ENCODE measurements at regions not wholly inside any gene's neighbourhood (a gene's known extent, or its start where the extent isn't known, plus 50 kb on each side); places are given as distances from the start of the nearest gene placed in this dataset.
"Not testable (repeated sequence)": the region's sequence is repeated elsewhere in the genome, so short reads cannot be mapped to it uniquely, and the experiment has no call there.

GRCh38 chr12:82300611-82301010 is 57.6 kb downstream of the CCDC59 start:
- no peak for DNase-seq (ENCODE audit: low read depth in 3 of 3)

GRCh38 chr12:82299319-82300025 is 58.7 kb downstream of the CCDC59 start:
- DNase-seq (ENCODE audit: low read depth in 3 of 3), result no peak

- DNase-seq (ENCODE audit: low read depth in 3 of 3), result no peak
Observed at GRCh38 chr12:82290415-82290814, 67.8 kb downstream of the CCDC59 start.

GRCh38 chr12:82281335-82281734 is 76.9 kb downstream of the CCDC59 start:
- DNase-seq (ENCODE audit: low read depth in 3 of 3), result not testable (repeated sequence)

- DNase-seq (ENCODE audit: low read depth in 3 of 3), result no peak
Observed at GRCh38 chr12:82279536-82280058, 78.6 kb downstream of the CCDC59 start.

- no peak for DNase-seq (ENCODE audit: low read depth in 3 of 3)
Observed at GRCh38 chr12:82277582-82277981, 80.6 kb downstream of the CCDC59 start.

- DNase-seq (ENCODE audit: low read depth in 3 of 3), result no peak
Observed at GRCh38 chr12:82242729-82243128, 115.5 kb downstream of the CCDC59 start.

- no peak for DNase-seq (ENCODE audit: low read depth in 3 of 3)
Observed at GRCh38 chr12:82225871-82226270, 132.3 kb downstream of the CCDC59 start.

GRCh38 chr12:82223426-82223825 is 134.8 kb downstream of the CCDC59 start:
- DNase-seq (ENCODE audit: low read depth in 3 of 3), result no peak

GRCh38 chr12:82216475-82216874 is 141.7 kb downstream of the CCDC59 start:
- no peak for DNase-seq (ENCODE audit: low read depth in 3 of 3)

GRCh38 chr12:82213761-82214160 is 144.4 kb downstream of the CCDC59 start:
- DNase-seq (ENCODE audit: low read depth in 3 of 3), result no peak

- DNase-seq (ENCODE audit: low read depth in 3 of 3), result no peak
Observed at GRCh38 chr12:82210882-82211281, 147.3 kb downstream of the CCDC59 start.

GRCh38 chr12:82209533-82209932 is 148.7 kb downstream of the CCDC59 start:
- DNase-seq (ENCODE audit: low read depth in 3 of 3), result no peak

- DNase-seq (ENCODE audit: low read depth in 3 of 3), result no peak
Observed at GRCh38 chr12:82207556-82207955, 150.6 kb downstream of the CCDC59 start.

- DNase-seq (ENCODE audit: low read depth in 3 of 3), result no peak
Observed at GRCh38 chr12:82203086-82203485, 155.1 kb downstream of the CCDC59 start.

- DNase-seq (ENCODE audit: low read depth in 3 of 3), result no peak
Observed at GRCh38 chr12:82187595-82187994, 170.6 kb downstream of the CCDC59 start.

GRCh38 chr12:82187011-82187410 is 171.2 kb downstream of the CCDC59 start:
- DNase-seq (ENCODE audit: low read depth in 3 of 3), result no peak

- no peak for DNase-seq (ENCODE audit: low read depth in 3 of 3)
Observed at GRCh38 chr12:82186282-82186681, 171.9 kb downstream of the CCDC59 start.

- no peak for DNase-seq (ENCODE audit: low read depth in 3 of 3)
Observed at GRCh38 chr12:82184844-82185243, 173.3 kb downstream of the CCDC59 start.

GRCh38 chr12:82182601-82183190 is 175.5 kb downstream of the CCDC59 start:
- DNase-seq (ENCODE audit: low read depth in 3 of 3), result no peak

- no peak for DNase-seq (ENCODE audit: low read depth in 3 of 3)
Observed at GRCh38 chr12:82176761-82177490, 181.3 kb downstream of the CCDC59 start.

GRCh38 chr12:82176026-82176425 is 182.2 kb downstream of the CCDC59 start:
- no peak for DNase-seq (ENCODE audit: low read depth in 3 of 3)

- DNase-seq (ENCODE audit: low read depth in 3 of 3), result no peak
Observed at GRCh38 chr12:82174936-82175335, 183.3 kb downstream of the CCDC59 start.

Data from stimulated activated CD4-positive, alpha-beta T cell treated with anti-CD3 and anti-CD28 coated beads, TNF-alpha, amount 100 ng/mL, for 24 hours (primary cell).